GM21526 (cell line): ENCODE measurements at regions not wholly inside any gene's neighbourhood (a gene's known extent, or its start where the extent isn't known, plus 50 kb on each side); places are given as distances from the start of the nearest gene placed in this dataset.

Experiments
- ATAC-seq: cut with Tn5 transposase; IDR thresholded peaks from one replicate; pipeline ENCODE4 v1.9.1; 2021; ENCODE audit warnings: moderate library complexity; ENCODE audit not compliant: unreplicated experiment, low FRiP score

- no peak for ATAC-seq
Observed at GRCh38 chr2:71879509-71880184, 268.0 kb downstream of the CYP26B1 start.

DNA sequence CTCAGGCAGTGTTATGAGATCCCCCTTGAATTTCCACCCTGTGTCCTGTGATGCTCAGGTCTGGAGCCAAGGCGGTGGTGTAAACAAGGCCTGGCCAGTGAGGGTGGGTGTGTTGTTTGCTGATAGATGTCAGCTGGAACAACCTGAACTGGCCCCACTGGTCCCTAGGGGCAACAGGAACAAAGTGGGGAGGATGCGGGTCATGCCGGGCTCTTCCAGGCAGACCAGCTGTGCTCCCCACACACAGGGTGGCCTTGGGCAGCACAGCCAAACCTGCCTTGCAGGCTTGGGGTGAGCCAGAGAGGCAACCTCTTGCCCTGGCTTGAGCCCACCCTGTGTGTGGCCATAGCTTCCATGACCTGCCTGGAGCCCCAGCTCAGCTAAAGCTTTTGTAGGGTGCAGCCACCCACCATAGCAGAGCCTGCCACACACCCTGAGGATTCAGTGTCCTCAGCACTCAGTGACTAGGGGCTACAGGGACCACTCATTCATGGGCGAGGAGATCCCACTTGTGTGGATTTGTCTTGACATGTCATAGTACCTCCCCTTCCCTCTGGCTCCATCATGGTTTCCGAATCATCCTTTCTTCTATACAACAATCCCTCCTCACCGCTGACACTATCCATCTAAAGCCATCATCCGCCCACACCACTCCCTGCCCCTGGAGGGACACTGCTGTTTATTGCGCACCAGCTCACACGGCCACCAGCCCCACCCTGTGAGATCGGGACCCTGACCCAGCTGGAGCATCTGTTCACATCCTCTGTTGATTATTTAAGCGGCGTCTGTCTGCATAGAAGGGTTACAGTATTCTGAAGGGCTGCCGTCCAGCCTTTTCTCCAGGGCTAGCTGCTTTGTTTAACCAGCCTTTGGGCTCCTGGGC lies 268.8 kb downstream of the CYP26B1 start:
- no peak for ATAC-seq

DNA sequence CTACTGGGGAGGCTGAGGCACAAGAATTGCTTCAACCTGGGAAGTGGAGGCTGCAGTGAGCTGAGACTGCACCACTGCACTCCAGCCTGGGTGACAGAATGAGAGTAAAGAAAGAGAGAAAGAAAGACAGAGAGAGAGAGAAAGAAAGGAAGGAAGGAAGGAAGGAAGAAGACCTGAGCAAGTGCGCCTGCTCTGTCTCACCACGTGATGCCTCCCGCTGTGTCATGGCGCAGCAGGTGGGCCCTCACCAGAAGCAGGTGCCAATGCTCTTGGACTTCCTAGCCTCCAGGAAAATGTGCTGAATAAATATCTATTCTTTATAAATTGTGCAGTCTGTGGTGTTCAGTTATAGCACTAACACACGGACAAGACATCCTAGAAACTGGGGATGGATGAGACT lies 270.0 kb downstream of the CYP26B1 start:
- ATAC-seq: no peak

GRCh38 chr2:71876542-71877451 lies 270.9 kb downstream of the CYP26B1 start:
- no peak for ATAC-seq

- no peak for ATAC-seq
Observed at GRCh38 chr2:71872466-71873051, 275.1 kb downstream of the CYP26B1 start.

DNA sequence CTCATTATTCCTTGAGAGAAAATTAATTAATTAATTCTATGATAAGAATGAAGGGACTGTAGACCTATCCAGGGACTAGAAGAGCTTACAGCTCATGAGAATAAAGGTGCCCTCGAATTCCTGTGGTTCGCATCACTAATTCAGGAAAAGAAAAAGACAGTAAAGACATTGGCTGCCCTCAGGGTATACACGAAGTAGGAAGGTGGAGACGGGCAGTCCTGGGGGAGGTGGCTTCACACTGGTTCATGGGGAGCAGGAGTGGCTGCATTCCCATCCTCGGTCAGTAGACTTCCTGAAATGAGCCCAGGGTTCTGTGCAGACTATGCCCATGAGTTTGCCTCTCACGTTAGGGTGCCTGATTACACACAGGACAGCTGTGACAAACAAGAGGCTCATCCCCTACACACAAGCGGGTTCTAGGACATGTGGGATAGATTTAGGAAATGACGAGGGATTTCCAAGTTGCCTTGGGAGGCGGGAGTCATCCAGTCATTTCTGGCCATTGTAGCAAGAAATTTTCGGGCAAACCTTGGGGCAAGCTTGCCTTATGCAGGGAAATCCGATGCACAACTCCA lies 282.2 kb downstream of the CYP26B1 start:
- ATAC-seq: no peak

GRCh38 chr2:71864085-71864484 lies 283.6 kb downstream of the CYP26B1 start:
- no peak for ATAC-seq

- no peak for ATAC-seq
Observed at GRCh38 chr2:71863396-71863795, 284.3 kb downstream of the CYP26B1 start.

DNA sequence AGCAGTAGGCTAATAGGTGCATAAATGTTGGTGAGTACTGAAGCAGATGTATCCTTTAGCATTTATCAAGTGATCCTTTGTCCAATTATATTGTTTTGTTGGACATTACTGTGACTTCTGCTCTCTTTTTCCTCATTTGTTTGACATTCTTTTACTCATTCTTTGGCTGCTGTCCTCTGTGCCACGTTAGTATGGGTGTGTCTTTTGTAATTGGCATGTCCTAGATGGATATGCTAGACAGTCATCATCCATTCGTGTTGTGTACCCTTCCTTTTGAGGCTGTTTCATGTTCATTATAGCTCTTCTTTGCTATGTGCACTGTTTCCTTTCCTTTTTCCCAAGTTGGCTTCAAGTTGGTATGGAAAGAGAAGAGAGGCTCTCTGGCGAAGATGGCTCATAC lies 284.7 kb downstream of the CYP26B1 start:
- ATAC-seq: no peak

DNA sequence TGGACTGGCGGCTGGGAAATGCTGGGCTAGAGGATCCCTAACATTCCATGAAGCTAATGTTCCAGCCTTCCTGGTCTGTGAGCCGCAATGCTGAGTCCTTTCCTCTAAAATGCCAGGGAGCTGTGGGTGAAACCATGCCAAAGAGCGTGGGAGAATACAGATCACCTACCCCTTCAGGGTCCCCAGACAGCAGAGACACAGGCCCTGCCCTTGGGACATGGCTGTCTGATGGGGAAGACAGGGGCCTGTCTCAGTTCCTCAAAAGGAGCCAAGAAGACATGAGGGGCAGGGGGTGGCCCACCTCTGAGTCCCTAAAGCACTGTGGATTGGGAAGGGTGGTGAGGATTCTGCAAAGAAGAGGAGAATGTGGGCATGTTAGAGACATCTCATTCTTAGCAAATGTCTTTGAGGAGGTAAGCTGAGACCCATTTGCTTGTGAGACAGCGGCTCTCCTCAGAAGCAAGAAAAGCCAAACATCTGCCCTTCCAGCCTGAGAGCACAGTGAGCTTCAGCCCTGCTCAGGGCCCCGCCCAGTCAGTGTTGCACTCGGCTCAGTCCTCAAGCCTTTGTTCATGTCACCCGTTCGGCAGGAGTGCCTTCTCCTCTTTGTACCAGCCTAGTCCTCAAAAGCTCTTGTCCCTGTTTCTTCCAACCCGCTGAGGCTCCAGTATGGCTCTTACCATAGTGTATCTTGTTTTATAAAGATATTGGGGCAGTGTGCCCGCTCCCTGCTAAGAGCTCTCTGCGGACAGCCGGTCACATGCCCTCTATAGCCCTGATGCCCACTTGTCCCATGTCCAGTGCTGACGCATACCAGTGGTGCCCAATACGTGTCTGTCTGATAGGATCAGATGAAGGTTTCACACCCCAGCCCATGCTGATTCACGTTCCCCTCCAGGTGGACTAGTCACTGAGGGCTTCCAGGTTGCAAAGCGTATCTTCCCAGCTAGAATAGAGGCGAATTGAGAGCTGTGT lies 286.2 kb downstream of the CYP26B1 start:
- ATAC-seq: no peak

DNA sequence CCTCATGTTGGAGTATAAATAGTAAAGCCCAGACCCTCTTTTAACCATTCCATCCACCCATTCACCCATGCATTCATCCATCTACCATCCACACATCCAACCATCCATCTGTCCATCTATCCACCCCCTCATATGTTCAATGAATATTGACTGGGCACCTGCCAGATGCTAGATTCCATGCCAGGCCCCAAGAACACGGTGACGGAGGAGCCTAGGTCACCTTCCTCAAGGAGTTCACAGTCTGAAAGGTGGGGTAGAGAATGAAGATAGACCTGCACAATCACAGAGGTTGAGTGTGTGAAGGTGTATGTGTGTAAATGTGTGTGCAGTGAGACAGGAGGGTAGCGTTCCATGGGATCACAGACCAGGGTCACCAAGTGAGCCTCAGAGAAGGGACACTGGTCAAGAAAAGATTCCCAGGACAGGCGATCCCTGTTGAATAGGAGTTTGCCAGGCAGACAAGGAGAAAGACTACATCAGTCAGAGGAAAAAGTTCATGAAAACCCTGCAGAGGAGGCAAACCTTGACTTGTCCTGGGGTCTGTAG lies 287.2 kb downstream of the CYP26B1 start:
- no peak for ATAC-seq

DNA sequence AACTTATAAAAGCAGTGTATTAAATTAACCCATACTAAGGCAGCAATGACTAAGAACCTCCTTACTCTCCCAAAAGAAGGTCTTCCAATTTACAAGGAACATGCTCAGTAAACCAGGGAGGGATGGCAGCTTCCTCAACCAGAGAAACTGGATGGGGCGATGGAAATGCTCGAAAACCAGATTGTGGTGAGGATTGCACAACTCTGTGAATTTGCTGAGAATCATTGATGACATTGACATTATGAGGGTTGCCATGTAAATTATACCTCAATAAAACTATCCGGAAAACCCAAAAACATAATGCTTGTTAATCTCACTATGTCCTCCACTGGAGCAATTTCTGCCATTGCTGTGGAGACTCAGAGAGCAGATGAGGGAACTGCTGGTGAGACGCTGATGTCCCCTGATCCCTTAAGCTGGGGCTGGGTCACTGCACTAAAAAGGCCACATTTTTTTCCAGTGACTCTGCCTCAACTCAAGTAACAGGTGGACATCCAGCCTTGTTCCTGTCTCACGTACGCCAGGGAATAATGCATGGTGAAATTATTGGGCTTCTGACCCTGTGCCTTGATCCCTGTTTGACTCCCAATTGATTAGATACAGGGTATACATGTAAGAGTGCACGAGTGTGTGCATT lies 288.3 kb downstream of the CYP26B1 start:
- no peak for ATAC-seq

- ATAC-seq: no peak
Observed at GRCh38 chr2:71858071-71858470, 289.6 kb downstream of the CYP26B1 start.

DNA sequence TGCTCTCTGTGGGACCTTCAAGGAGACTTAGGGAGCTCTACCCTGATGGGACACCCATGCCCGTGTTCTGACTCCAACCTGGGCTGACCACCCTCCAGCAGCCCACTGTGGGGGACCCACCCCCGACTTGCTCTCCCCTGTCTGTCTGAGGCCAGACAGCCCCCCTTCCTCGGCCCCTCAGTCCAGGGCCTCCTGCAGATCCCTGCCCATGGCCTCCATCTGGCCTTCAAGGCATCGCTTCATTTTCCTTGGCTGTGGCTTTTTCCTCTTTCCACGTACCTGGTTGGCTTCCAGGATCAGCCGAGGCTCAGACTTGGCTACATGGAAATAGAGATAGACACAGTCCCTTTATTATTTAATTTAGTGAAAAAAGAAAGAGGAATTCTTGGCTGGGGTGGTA lies 290.0 kb downstream of the CYP26B1 start:
- no peak for ATAC-seq

- ATAC-seq: no peak
Observed at GRCh38 chr2:71856773-71857525, 290.7 kb downstream of the CYP26B1 start.

GRCh38 chr2:71853858-71854257 lies 293.8 kb downstream of the CYP26B1 start:
- no peak for ATAC-seq

DNA sequence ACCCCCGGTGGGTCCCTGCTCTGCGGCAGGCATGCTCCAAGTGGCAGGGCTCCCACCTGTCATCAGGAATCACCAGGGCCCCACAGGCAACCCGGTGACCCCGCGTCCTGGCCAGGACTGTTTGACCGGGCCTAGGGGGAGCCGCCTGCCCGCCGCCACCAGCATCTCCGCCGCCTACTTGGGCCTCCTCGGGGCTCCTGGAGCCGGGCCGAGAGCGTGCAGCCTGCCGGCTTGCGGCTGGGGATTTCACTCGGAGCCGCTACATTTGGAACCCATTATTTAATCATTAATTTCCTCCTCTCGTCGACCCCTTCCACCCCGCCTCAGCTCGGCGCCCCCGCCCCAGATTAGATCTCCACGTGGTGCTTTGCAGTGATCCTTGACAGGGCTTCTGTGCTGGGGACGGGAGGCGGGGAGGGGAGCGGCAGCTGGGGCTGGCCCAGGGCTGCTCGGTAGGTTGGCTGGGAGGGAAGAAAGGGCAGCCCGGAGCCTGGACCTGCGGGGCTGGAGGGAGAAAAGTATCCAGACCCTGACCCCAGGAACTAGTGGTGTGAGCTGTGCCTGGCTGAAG lies 295.4 kb downstream of the CYP26B1 start:
- ATAC-seq: no peak
